ENCODE measurements at regions not wholly inside any gene's neighbourhood (a gene's known extent, or its start where the extent isn't known, plus 50 kb on each side); places are given as distances from the start of the nearest gene placed in this dataset.

- TF ChIP-seq CTCF (IDR thresholded peaks at IDR 0.05; ENCODE audit: low read depth, low read length) (no peak), EZH2phosphoT487 (IDR thresholded peaks at IDR 0.05; ENCODE audit: low read depth) (no peak)
These were observed 68.0 kb downstream of the ZFP36L2 start for GRCh38 chr2:43158259-43158880.
